Forelimb muscle (tissue), 1 donor: ENCODE measurements at regions not wholly inside any gene's neighbourhood (a gene's known extent, or its start where the extent isn't known, plus 50 kb on each side); places are given as distances from the start of the nearest gene placed in this dataset.
"Not testable (repeated sequence)": the region's sequence is repeated elsewhere in the genome, so short reads cannot be mapped to it uniquely, and the experiment has no call there.

ENCODE experiments used
- DNase-seq: peaks from one replicate; pipeline ENCODE4 v3.0.0-alpha.2; 2013; ENCODE audit warnings: low read depth

DNA sequence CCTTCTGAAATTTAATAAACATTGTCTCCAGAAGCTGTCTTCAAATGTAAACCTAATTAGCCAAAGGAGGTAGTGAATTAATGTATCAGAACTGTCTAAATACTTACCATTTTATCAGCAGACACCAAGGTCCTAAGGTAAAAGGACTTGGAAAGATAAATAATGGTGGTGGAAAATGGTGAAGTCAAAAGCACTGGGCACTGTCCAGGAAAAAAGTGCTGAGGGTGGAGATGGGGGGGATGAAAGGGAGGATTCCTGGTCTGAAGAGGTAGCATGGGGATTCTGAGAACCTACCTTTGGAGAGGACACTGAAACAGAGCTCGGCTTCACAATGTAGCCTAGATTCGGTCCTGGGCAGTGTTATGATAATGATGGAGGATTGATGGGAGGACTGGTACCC lies 149.0 kb upstream of the DPH6 start:
- DNase-seq, result no peak

- no peak for DNase-seq
Measured at GRCh38 chr15:35696767-35697231, 150.8 kb upstream of the DPH6 start.

GRCh38 chr15:35697549-35698299 lies 151.8 kb upstream of the DPH6 start:
- DNase-seq, result no peak

GRCh38 chr15:35698331-35698730 lies 152.4 kb upstream of the DPH6 start:
- DNase-seq, result no peak

DNA sequence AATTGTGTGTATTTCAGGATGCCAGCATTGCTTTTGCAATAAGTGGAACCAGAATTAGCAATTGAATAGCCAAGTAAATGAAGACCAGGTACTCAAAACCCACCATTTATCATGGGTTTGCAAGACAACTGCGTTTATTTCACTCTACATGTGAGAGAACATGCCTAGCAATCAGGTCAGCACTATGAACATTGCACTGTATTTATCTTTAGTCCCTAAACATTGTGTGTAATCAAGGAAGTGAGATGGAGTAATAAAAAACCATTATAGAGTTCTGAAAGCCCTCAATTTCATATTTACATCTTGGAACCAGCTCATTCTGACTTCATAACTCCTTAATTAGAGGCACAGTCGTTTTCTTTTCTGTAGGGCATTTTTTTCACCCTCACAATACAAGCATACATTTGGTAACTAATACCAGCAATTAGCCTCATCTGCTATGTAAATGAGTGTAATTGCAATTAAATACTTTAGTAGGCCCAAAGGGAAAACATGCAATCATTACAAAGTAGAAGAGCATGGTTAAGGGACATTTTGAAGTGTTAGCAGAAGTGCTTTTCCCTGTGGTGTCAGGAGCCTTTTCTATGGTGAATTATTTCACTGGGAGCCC lies 153.1 kb upstream of the DPH6 start:
- no peak for DNase-seq

DNA sequence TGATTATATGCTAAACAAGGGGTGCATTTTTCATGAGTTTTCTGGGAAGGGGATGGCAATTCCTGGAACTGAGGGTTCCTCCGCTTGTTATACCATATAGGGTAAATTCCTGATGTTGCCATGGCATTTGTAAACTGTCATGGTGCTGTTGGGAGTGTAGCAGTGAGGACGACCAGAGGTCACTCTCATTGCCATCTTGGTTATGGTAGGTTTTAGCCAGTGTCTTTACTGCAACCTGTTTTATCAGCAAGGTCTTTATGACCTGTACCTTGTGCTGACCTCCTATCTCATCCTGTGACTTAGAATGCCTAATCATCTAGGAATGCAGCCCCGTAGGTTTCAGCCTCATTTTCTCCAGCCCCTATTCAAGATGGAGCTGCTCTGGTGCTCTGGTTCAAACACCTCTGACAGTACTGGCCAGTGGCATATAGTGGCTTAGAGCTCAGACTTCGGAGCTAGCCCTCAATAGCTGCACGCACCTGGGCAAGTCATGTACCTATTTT lies 154.2 kb upstream of the DPH6 start:
- DNase-seq, result not testable (repeated sequence)

GRCh38 chr15:35701402-35702046 lies 155.6 kb upstream of the DPH6 start:
- no peak for DNase-seq

GRCh38 chr15:35702946-35703495 lies 157.1 kb upstream of the DPH6 start:
- no peak for DNase-seq

DNA sequence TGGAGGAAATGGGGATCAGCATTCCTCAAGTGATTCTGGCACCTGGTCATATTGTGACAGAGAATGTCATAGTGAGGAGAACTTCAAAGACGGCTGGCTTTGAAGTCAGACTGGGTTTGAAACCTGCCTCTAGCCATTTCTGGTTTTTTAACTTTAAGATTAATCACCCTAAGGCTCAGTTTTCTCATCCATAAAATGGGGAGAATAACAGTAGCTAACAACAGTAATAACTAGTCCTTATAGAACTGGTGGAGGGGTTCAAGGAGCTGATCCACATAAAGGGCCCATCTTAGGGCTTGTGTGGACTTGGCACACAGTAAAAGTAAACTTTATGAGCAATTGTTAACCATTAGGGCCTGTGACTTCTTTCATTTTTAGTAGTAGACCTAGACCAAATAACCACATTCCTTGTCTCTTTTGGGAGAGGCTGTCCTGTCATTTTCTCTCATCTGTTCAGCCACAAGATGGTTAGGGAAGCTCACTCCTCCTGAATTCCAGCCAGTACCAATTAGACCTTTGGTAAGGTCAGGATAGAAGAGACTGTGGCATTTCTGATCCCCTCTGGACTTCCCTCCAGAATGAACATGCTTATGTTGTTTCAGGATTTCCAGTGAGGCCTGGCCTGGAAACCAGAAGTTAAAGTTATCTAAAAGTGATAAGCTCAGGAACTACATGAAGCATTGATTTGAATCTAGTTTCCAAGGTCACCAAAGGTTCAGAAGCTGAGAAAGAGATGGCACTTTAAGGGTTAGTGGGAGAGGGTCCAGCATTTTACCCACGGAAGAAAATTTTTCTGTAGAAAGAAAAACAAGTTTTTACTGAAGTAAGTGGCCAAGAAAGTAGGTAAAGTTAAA lies 159.3 kb upstream of the DPH6 start:
- DNase-seq, result no peak

DNA sequence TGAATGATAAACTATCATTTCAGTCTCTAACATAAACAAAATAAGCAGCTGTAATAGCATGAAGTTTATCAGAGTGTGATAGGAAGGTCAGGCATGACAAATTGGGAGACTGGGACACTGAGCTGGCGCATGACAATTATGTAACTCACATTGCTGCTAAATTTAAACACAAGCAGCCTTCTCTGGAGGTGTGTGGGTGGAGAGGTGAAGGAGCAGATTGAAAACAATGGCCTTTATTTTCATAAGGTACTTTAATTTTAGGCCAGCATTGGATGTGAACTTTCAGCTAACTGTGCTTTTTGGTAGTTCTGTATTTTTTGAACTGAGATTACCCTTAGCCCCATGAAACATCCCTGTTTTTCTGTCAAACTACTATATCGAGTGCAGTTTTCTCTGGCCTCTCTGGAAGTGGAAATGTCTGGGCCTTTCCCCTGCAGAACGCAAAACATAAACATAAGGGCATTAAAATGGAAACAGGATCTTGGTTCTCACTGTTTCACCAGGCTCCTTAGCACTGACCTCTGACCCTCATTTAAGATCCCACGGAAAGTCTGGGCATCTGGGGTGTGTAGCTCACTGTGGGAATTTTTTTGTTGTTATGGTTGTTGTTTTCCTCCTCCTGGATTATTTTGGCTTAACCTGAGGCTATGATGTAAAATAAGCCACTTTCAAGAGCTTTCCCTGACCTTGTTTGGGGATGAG lies 160.1 kb upstream of the DPH6 start:
- DNase-seq, result no peak

DNA sequence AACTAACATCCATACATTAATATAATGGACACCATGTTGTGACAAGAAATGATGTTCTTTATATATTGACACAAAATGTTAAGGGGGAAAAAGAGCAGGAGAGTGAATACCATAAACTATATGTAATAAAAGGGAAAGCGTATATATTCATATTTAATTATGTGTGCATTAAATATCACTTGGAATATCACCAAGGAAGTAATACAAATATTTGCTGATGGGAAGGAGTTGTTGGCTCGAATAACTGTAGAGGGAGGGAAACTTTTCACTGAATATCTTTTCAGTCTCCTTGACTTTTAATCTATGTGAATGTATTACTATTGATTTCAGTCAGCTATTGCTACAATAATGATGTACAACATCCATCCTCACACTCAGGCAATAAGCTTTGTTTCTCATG lies 167.0 kb upstream of the DPH6 start:
- no peak for DNase-seq

GRCh38 chr15:35713733-35714132 lies 167.8 kb upstream of the DPH6 start:
- DNase-seq, result no peak

GRCh38 chr15:35717721-35718120 lies 171.8 kb upstream of the DPH6 start:
- no peak for DNase-seq

DNA sequence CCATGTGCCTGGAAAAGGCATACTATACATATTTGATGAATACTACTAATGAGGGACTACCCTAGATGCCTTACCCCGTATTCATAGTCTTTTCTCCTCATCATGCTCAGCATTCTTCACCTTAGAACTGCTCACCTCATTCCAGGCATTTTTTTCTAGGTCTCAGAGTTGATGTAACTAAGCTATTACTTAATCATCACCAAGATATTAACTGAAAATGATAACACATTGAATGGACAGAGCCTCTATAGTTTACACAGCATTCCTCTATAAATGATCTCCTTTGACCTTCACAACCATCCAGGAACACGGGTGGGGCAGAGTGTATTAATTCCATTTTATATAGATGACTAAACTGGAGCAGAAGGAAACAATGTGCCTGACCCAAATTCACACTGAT lies 174.1 kb upstream of the DPH6 start:
- DNase-seq, result no peak

- no peak for DNase-seq
Measured at GRCh38 chr15:35720984-35721383, 175.0 kb upstream of the DPH6 start.

DNA sequence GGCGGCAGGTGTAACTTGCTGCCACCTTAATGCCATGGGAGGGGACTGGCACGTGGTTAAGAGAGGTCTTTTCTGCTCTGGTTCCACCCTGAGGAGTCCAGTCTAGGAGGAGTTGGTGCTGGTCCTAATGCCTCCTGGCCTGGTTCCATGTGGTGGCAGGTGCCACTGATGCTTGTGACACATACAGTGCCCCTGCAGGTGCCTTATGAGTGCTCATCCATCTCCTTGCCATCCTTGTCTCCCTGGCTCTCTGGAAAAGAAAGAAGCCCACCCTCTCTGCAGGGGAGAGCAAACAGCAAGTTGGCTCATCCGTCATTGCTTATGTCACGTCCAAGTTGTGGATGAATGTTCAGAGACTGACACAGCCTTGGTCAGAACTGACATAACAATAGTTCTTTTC lies 175.8 kb upstream of the DPH6 start:
- no peak for DNase-seq

GRCh38 chr15:35722501-35722900 lies 176.5 kb upstream of the DPH6 start:
- DNase-seq, result no peak

- no peak for DNase-seq
Measured at GRCh38 chr15:35723120-35723847, 177.3 kb upstream of the DPH6 start.

GRCh38 chr15:35723852-35724251 lies 177.9 kb upstream of the DPH6 start:
- DNase-seq, result no peak

GRCh38 chr15:35724626-35725025 lies 178.7 kb upstream of the DPH6 start:
- DNase-seq, result no peak
